ENCODE measurements at regions not wholly inside any gene's neighbourhood (a gene's known extent, or its start where the extent isn't known, plus 50 kb on each side); places are given as distances from the start of the nearest gene placed in this dataset.

- no peak overlapping the region for H3K9ac ChIP-seq (ENCODE audit: control insufficient read depth, insufficient read depth, low read length)
- no peaks in the 10 kb centered on the region for H3K4me1 ChIP-seq (ENCODE audit: control insufficient read depth, insufficient read depth, low read length)
- RAD21 ChIA-PET (ENCODE audit: unreplicated experiment): interaction anchor here (1.0 to 2.1 kb wide), 5 partner anchors 15 to 134 kb away, joined by 3 to 6 read pairs (median 4); no protein-coding TSS in a partner anchor
- FAIRE-seq (no peak), DNase-seq (ENCODE audit: low read depth, low spot score) (no peak), ATAC-seq (no peak)
- no peaks in the 10 kb centered on the region for H3K27me3 ChIP-seq (replicated peaks in 1 of 2; ENCODE audit: control insufficient read depth in 2 of 2, insufficient read depth in 2 of 2, low read length in 1 of 2)
- 5% methylated on average over 3 of the region's 3 CpGs for WGBS (ENCODE audit: insufficient coverage, insufficient replicate concordance, low lambda C conversion rate, missing lambda C conversion rate)
- no peak for TF ChIP-seq WRNIP1 (IDR thresholded peaks at IDR 0.05; ENCODE audit: borderline replicate concordance, low read depth, low read length)
- TF ChIP-seq CBX3 (IDR thresholded peaks at IDR 0.05; ENCODE audit: borderline replicate concordance, low read depth): no peak
- TF ChIP-seq NFIC (IDR thresholded peaks at IDR 0.05; ENCODE audit: low read depth, low read length): no peak
- no peak for TF ChIP-seq POLR2A (IDR thresholded peaks at IDR 0.05; ENCODE audit: low read depth, low read length)
- TF ChIP-seq MXI1 (IDR thresholded peaks at IDR 0.05; ENCODE audit: low read depth, low read length): no peak
- TF ChIP-seq, protein P1, sequence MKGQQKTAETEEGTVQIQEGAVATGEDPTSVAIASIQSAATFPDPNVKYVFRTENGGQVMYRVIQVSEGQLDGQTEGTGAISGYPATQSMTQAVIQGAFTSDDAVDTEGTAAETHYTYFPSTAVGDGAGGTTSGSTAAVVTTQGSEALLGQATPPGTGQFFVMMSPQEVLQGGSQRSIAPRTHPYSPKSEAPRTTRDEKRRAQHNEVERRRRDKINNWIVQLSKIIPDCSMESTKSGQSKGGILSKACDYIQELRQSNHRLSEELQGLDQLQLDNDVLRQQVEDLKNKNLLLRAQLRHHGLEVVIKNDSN (IDR thresholded peaks at IDR 0.05; ENCODE audit: borderline replicate concordance, extremely low read length, insufficient read depth, low read depth, low read length): no peak
- no peak for TF ChIP-seq DPF2 (IDR thresholded peaks at IDR 0.05)
- no peak for TF ChIP-seq TCF3 (IDR thresholded peaks at IDR 0.05; ENCODE audit: borderline replicate concordance, insufficient read depth, low read depth, low read length)
- TF ChIP-seq SMAD1 (IDR thresholded peaks at IDR 0.05; ENCODE audit: low read depth, partially characterized antibody): no peak
- TF ChIP-seq, protein P2, sequence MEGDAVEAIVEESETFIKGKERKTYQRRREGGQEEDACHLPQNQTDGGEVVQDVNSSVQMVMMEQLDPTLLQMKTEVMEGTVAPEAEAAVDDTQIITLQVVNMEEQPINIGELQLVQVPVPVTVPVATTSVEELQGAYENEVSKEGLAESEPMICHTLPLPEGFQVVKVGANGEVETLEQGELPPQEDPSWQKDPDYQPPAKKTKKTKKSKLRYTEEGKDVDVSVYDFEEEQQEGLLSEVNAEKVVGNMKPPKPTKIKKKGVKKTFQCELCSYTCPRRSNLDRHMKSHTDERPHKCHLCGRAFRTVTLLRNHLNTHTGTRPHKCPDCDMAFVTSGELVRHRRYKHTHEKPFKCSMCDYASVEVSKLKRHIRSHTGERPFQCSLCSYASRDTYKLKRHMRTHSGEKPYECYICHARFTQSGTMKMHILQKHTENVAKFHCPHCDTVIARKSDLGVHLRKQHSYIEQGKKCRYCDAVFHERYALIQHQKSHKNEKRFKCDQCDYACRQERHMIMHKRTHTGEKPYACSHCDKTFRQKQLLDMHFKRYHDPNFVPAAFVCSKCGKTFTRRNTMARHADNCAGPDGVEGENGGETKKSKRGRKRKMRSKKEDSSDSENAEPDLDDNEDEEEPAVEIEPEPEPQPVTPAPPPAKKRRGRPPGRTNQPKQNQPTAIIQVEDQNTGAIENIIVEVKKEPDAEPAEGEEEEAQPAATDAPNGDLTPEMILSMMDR (IDR thresholded peaks at IDR 0.05 in 2 of 3, conservative IDR thresholded peaks at IDR 0.05 in 1 of 3; ENCODE audit: control insufficient read depth in 2 of 3, extremely low read depth in 1 of 3, insufficient read depth in 1 of 3, low read depth in 3 of 3, low read length in 3 of 3): no peak
- TF ChIP-seq SMAD5 (IDR thresholded peaks at IDR 0.05; ENCODE audit: low read depth): no peak
- TF ChIP-seq ZNF24 (IDR thresholded peaks at IDR 0.05): no peak
- no peak for TF ChIP-seq ZNF217 (IDR thresholded peaks at IDR 0.05)
- TF ChIP-seq, protein P3, sequence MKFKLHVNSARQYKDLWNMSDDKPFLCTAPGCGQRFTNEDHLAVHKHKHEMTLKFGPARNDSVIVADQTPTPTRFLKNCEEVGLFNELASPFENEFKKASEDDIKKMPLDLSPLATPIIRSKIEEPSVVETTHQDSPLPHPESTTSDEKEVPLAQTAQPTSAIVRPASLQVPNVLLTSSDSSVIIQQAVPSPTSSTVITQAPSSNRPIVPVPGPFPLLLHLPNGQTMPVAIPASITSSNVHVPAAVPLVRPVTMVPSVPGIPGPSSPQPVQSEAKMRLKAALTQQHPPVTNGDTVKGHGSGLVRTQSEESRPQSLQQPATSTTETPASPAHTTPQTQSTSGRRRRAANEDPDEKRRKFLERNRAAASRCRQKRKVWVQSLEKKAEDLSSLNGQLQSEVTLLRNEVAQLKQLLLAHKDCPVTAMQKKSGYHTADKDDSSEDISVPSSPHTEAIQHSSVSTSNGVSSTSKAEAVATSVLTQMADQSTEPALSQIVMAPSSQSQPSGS (IDR thresholded peaks at IDR 0.05; ENCODE audit: low read length): no peak
- no peak for TF ChIP-seq ZZZ3 (IDR thresholded peaks at IDR 0.05; ENCODE audit: control insufficient read depth, insufficient read length, low read depth)
- no peak for TF ChIP-seq MEF2A (IDR thresholded peaks at IDR 0.05; ENCODE audit: insufficient read depth, low read depth, low read length)
- SMC1A ChIA-PET (ENCODE audit: uncharacterized antibody, unreplicated experiment): interaction anchor here (2.0 kb wide), 1 partner anchor 20 kb away, joined by 8 read pairs; no protein-coding TSS in a partner anchor
- POLR2A ChIA-PET: no interaction called here
- no TSS peak for BruUV-seq (replicated peaks)
- H2AFZ ChIP-seq (ENCODE audit: control insufficient read depth, low read depth, low read length): no peak overlapping the region
- no peaks in the 10 kb centered on the region for H3K36me3 ChIP-seq (ENCODE audit: control insufficient read depth in 2 of 2, insufficient read depth in 2 of 2, low read length in 1 of 2)
- H3K79me2 ChIP-seq (ENCODE audit: control insufficient read depth, insufficient read depth, low read length): no peaks in the 10 kb centered on the region
- no peak overlapping the region for H3K4me3 ChIP-seq
- H3K27ac ChIP-seq (ENCODE audit: control insufficient read depth, insufficient read depth): no peak overlapping the region
- no peak overlapping the region for H3K4me2 ChIP-seq (ENCODE audit: control insufficient read depth, insufficient read depth)
- in situ Hi-C loops (cut with MboI) (no loop called here), intact Hi-C loops (cut with micrococcal nuclease; ENCODE audit: unreplicated experiment) (no loop called here)
- no peaks in the 10 kb centered on the region; the same call in 2 of the 3 replicates for H3K9me3 ChIP-seq (replicated peaks; ENCODE audit: control insufficient read depth, insufficient read depth, low read length)
- CTCF ChIA-PET: interaction anchor here (1.1 kb wide), 1 partner anchor 20 kb away, joined by 5 read pairs; no protein-coding TSS in a partner anchor
- H4K20me1 ChIP-seq (ENCODE audit: control insufficient read depth, insufficient read depth): no peaks in the 10 kb centered on the region
Measured at GRCh38 chr7:46004965-46005364, 83.9 kb upstream of the IGFBP3 start.
